GM10266 (cell line): ENCODE measurements at regions not wholly inside any gene's neighbourhood (a gene's known extent, or its start where the extent isn't known, plus 50 kb on each side); places are given as distances from the start of the nearest gene placed in this dataset.

Source experiments
- DNase-seq: peaks from one replicate; pipeline ENCODE4 v3.0.0; 2012; ENCODE audit errors: extremely low spot score
- TF ChIP-seq, protein P1 (sequence below): IDR thresholded peaks from 2 replicates; pipeline ENCODE4 v1.5.1; 2012; ENCODE audit warnings: mild to moderate bottlenecking, low read depth; ENCODE audit not compliant: control insufficient read depth, insufficient read depth; ENCODE audit errors: missing control alignments

GRCh38 chr9:119861842-119862241 lies 492.6 kb upstream of the BRINP1 start:
- TF ChIP-seq, protein P1, sequence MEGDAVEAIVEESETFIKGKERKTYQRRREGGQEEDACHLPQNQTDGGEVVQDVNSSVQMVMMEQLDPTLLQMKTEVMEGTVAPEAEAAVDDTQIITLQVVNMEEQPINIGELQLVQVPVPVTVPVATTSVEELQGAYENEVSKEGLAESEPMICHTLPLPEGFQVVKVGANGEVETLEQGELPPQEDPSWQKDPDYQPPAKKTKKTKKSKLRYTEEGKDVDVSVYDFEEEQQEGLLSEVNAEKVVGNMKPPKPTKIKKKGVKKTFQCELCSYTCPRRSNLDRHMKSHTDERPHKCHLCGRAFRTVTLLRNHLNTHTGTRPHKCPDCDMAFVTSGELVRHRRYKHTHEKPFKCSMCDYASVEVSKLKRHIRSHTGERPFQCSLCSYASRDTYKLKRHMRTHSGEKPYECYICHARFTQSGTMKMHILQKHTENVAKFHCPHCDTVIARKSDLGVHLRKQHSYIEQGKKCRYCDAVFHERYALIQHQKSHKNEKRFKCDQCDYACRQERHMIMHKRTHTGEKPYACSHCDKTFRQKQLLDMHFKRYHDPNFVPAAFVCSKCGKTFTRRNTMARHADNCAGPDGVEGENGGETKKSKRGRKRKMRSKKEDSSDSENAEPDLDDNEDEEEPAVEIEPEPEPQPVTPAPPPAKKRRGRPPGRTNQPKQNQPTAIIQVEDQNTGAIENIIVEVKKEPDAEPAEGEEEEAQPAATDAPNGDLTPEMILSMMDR: no peak
- DNase-seq: no peak

DNA sequence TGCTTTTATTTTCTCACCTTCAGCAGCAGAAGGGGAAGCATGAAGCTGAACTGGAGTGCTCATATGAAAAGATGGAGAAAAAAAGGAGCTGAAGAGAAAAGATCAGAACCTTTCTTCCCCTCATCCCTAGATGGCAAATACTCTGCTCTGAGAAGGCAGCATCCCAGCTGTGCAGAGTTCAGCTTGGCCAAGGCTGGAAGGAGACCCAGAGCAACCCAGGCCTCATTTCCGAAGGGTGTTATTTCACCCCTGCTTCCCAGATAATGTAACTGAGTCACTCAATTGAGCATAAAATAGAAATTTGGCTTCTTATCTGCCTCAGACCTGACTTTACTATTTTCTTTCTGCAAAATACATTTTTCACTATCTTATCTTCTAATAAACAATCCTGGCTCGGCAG lies 489.9 kb upstream of the BRINP1 start:
- TF ChIP-seq, protein P1: no peak

GRCh38 chr9:119853126-119853525 lies 483.9 kb upstream of the BRINP1 start:
- TF ChIP-seq, protein P1: no peak
- no peak for DNase-seq

More for the DNA sequence above, 489.9 kb upstream of the BRINP1 start:
- DNase-seq: no peak

GRCh38 chr9:119852390-119852789 lies 483.2 kb upstream of the BRINP1 start:
- TF ChIP-seq, protein P1: no peak
- no peak for DNase-seq

GRCh38 chr9:119844431-119844830 lies 475.2 kb upstream of the BRINP1 start:
- TF ChIP-seq, protein P1: no peak
- no peak for DNase-seq

DNA sequence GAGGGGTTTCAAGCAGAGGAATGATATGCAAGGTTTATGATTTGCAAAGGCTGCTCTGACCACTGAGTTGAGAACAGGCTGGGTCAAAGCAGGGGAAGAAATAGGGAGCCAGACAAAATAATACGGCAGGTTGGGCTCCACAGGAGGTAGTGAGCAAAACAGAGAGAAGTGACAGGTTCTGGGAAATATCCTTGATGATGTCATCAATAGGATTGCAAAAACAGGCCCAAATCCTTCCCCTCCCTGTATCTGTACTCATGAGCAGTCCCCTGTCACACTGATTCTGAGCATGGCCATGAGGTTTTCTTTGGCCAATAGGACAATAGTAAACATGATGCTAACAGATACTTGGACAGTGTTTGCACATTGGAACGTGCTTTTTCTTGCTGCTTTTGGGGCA lies 471.8 kb upstream of the BRINP1 start:
- TF ChIP-seq, protein P1: no peak
- DNase-seq: no peak

DNA sequence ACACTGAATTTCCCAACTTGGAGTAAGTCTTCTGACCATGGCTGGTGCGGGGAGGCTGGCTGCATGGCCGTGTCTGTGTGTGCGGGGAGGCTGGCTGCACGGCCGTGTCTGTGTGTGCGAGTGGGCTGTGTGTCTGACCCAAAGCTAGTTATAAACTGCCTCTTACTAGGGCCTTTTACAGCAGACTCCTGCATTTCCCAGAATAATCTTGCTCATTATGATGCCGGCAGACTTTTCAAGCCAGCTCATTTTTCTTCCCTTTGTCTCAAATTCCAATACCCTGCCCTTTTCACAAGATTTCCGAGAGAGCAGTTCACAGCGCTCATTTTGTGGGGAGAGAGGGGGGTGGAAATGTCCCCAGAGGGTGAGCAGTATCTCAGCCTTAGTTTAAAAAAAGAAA lies 470.7 kb upstream of the BRINP1 start:
- no peak for DNase-seq
- TF ChIP-seq, protein P1: no peak
